ENCODE measurements at regions not wholly inside any gene's neighbourhood (a gene's known extent, or its start where the extent isn't known, plus 50 kb on each side); places are given as distances from the start of the nearest gene placed in this dataset.
"Not testable (repeated sequence)": the region's sequence is repeated elsewhere in the genome, so short reads cannot be mapped to it uniquely, and the experiment has no call there.

DNA sequence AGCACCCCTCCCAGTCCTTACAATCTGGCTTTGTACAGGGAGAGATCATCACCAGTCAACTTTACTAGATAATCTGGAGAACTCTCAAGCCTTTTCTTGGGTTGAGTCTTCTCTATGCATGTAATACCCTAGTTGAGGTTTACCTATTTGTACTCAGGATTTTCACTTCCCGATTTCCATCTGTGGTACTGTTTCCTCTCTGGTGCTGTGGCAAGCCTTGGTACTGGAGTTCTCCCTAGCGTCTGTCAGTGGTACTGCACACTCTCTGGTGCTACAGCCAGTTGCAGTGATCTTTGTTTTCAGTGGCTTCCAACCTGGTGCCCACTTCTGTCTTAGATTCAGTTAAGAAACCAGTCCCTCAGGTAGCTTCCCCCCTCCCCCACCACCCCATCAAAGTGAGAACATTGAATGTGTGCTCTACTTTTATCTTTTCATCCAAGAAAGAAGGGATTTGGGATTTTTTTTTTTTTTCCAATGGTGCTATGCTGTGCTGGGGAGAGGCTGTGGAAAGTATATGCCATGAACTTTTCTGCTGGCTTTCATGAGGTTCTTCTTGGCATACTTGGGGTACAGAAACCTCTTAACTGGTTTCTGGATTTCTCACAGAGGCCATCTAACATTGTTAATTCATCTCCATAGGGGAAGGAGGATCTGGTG is 69.4 kb upstream of the EVL start:
- WGBS, 2 donors, result 2 to 9% methylated on average over 2 of the region's 2 CpGs
- Histone ChIP-seq H3K9ac (ENCODE audit: insufficient read depth in 1 of 2, low read length in 2 of 2) (no peak overlapping the region), H3K36me3 (ENCODE audit: control insufficient read depth in 4 of 4, insufficient read depth in 4 of 4, low read length in 4 of 4) (no peaks in the 10 kb centered on the region), H3K27ac (ENCODE audit: low read depth in 1 of 2, low read length in 1 of 2) (no peak overlapping the region), H3K4me1 (ENCODE audit: control insufficient read depth in 5 of 5, insufficient read depth in 5 of 5, low read length in 5 of 5) (peaks cover 0 to 12% (median 4%) of the 10 kb centered on the region in 5 donors), H3K27me3 (ENCODE audit: control insufficient read depth in 3 of 3, insufficient read depth in 3 of 3, low read length in 2 of 3) (no peaks in the 10 kb centered on the region), H3K9me3 (ENCODE audit: control insufficient read depth in 4 of 4, insufficient read depth in 3 of 4, low read length in 3 of 4) (no peaks in the 10 kb centered on the region), H3K4me3 (no peak overlapping the region)
- DNase-seq (peak in 1 of 3 donors; percentile 37), ATAC-seq (ENCODE audit: insufficient read depth, low FRiP score) (peak; percentile 77)
- TF ChIP-seq CTCF (IDR thresholded peaks at IDR 0.05; ENCODE audit: control extremely low read depth, extremely low read depth), result peak; percentile 73

GRCh38 chr14:99996951-99997571 is 68.2 kb upstream of the EVL start:
- no peak overlapping the region for H3K4me3 ChIP-seq
- H3K27me3 ChIP-seq (ENCODE audit: control insufficient read depth in 3 of 3, insufficient read depth in 3 of 3, low read length in 2 of 3), result no peaks in the 10 kb centered on the region
- no peaks in the 10 kb centered on the region for H3K36me3 ChIP-seq (ENCODE audit: control insufficient read depth in 4 of 4, insufficient read depth in 4 of 4, low read length in 4 of 4)
- 93 to 94% methylated on average over 5 of the region's 5 CpGs for WGBS, 2 donors
- TF ChIP-seq CTCF (IDR thresholded peaks at IDR 0.05; ENCODE audit: control extremely low read depth, extremely low read depth), result no peak
- no peak for DNase-seq
- peaks cover 0 to 3% (median 0%) of the 10 kb centered on the region in 5 donors for H3K4me1 ChIP-seq (ENCODE audit: control insufficient read depth in 5 of 5, insufficient read depth in 5 of 5, low read length in 5 of 5)
- no peak for ATAC-seq (ENCODE audit: insufficient read depth, low FRiP score)
- no peak overlapping the region for H3K9ac ChIP-seq (ENCODE audit: insufficient read depth in 1 of 2, low read length in 2 of 2)
- no peaks in the 10 kb centered on the region for H3K9me3 ChIP-seq (ENCODE audit: control insufficient read depth in 4 of 4, insufficient read depth in 3 of 4, low read length in 3 of 4)
- no peak overlapping the region for H3K27ac ChIP-seq (ENCODE audit: low read depth in 1 of 2, low read length in 1 of 2)

GRCh38 chr14:100000398-100000797 is 64.8 kb upstream of the EVL start:
- not testable (repeated sequence) for H3K36me3 ChIP-seq (ENCODE audit: control insufficient read depth in 4 of 4, insufficient read depth in 4 of 4, low read length in 4 of 4); H3K27me3 ChIP-seq (ENCODE audit: control insufficient read depth in 3 of 3, insufficient read depth in 3 of 3, low read length in 2 of 3); ATAC-seq (ENCODE audit: insufficient read depth, low FRiP score); H3K27ac ChIP-seq (ENCODE audit: low read depth in 1 of 2, low read length in 1 of 2); H3K4me3 ChIP-seq; DNase-seq; H3K9ac ChIP-seq (ENCODE audit: insufficient read depth in 1 of 2, low read length in 2 of 2); H3K4me1 ChIP-seq (ENCODE audit: control insufficient read depth in 5 of 5, insufficient read depth in 5 of 5, low read length in 5 of 5); H3K9me3 ChIP-seq (ENCODE audit: control insufficient read depth in 4 of 4, insufficient read depth in 3 of 4, low read length in 3 of 4)
- WGBS, 2 donors, result 98% methylated on average over 15 of the region's 15 CpGs

DNA sequence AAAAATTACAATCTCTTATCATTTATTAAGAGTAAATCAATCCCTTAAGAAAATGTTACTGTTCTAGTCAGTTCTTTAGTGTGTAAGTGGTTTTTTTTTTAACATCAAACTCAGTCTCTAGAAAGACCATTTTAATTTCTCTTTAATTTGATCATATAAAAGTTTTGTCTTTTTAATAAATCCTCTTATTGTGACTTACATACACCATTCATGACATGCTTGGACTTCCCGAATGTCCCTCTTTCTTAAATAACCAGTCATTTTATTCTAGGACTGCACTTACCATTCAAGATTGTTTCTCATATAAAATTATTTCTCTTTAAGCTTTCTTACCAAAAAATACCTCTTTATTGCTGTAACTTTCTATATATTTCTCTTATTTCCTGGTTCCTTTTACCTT is 60.8 kb upstream of the EVL start:
- Histone ChIP-seq H3K9me3 (ENCODE audit: control insufficient read depth in 4 of 4, insufficient read depth in 3 of 4, low read length in 3 of 4) (no peaks in the 10 kb centered on the region), H3K9ac (ENCODE audit: insufficient read depth in 1 of 2, low read length in 2 of 2) (no peak overlapping the region), H3K4me3 (no peak overlapping the region), H3K27ac (ENCODE audit: low read depth in 1 of 2, low read length in 1 of 2) (no peak overlapping the region), H3K27me3 (ENCODE audit: control insufficient read depth in 3 of 3, insufficient read depth in 3 of 3, low read length in 2 of 3) (no peaks in the 10 kb centered on the region), H3K4me1 (ENCODE audit: control insufficient read depth in 5 of 5, insufficient read depth in 5 of 5, low read length in 5 of 5) (no peaks in the 10 kb centered on the region), H3K36me3 (ENCODE audit: control insufficient read depth in 4 of 4, insufficient read depth in 4 of 4, low read length in 4 of 4) (no peaks in the 10 kb centered on the region)
- WGBS, 2 donors, result 95 to 98% methylated on average over 1 of the region's 1 CpG
- no peak for TF ChIP-seq CTCF (IDR thresholded peaks at IDR 0.05; ENCODE audit: control extremely low read depth, extremely low read depth)
- ATAC-seq (ENCODE audit: insufficient read depth, low FRiP score) (no peak), DNase-seq (no peak)
